ENCODE measurements at regions not wholly inside any gene's neighbourhood (a gene's known extent, or its start where the extent isn't known, plus 50 kb on each side); places are given as distances from the start of the nearest gene placed in this dataset.

GRCh38 chr4:56187688-56188087, 199.6 kb downstream of the AASDH start:
- TF ChIP-seq POLR2A (IDR thresholded peaks at IDR 0.05) = no peak
- no peak for TF ChIP-seq CTCF (IDR thresholded peaks at IDR 0.05)
- TF ChIP-seq EP300 (IDR thresholded peaks at IDR 0.05) = no peak
